Keratinocyte (primary cell): ENCODE measurements at regions not wholly inside any gene's neighbourhood (a gene's known extent, or its start where the extent isn't known, plus 50 kb on each side); places are given as distances from the start of the nearest gene placed in this dataset.

Experiments used
- DNase-seq: peaks from one replicate; pipeline ENCODE4 v3.0.0-alpha.2; 2011; ENCODE audit warnings: low read depth, missing footprints, low spot score
- FAIRE-seq: peaks from 2 replicates; lab custom pipeline; 2011; peaks lifted over from hg19 to GRCh38; lab: Jason Lieb, UNC
- H2AFZ ChIP-seq: 2 replicates; pipeline ENCODE4 v1.6.0; 2012; ENCODE audit warnings: low read length, control low read depth, inconsistent platforms; ENCODE audit not compliant: control insufficient read depth
- H3K27ac ChIP-seq: 2 replicates; pipeline ENCODE4 v1.5.1; 2011; ENCODE audit warnings: low read length; ENCODE audit not compliant: control insufficient read depth, insufficient read depth
- H3K27me3 ChIP-seq: 3 replicates; pipeline ENCODE4 v1.6.0; 2011; ENCODE audit warnings: low read length; ENCODE audit not compliant: control insufficient read depth, insufficient read depth; ENCODE audit errors: extremely low read depth
- H3K36me3 ChIP-seq, 2 experiments: 2 replicates in 1 of 2; 3 replicates in 1 of 2; pipeline ENCODE4 v1.5.1; 2011; ENCODE audit warnings: low read length in 2 of 2, mild to moderate bottlenecking in 1 of 2; ENCODE audit not compliant: control insufficient read depth in 2 of 2, insufficient read depth in 2 of 2; ENCODE audit errors: extremely low read depth in 1 of 2
- H3K4me1 ChIP-seq: 3 replicates; pipeline ENCODE4 v1.5.1; 2011; ENCODE audit warnings: low read length; ENCODE audit not compliant: control insufficient read depth, insufficient read depth; ENCODE audit errors: extremely low read depth
- H3K4me2 ChIP-seq: 3 replicates; pipeline ENCODE4 v1.6.0; 2011; ENCODE audit warnings: low read depth, low read length; ENCODE audit not compliant: control insufficient read depth, insufficient read depth; ENCODE audit errors: extremely low read depth
- H3K4me3 ChIP-seq, 3 experiments: fragments of 200-600 bp in 1 of 3; sonication (generic) in 1 of 3; 2 replicates in 2 of 3; 3 replicates in 1 of 3; pipeline ENCODE4 v1.5.1; 2011 to 2016; ENCODE audit warnings: low read length in 3 of 3, mild to moderate bottlenecking in 3 of 3, control low read depth in 2 of 3, inconsistent platforms in 1 of 3, low read depth in 1 of 3, mixed read lengths in 1 of 3, mixed run types in 1 of 3, moderate library complexity in 1 of 3; ENCODE audit not compliant: control insufficient read depth in 2 of 3, insufficient read depth in 2 of 3; ENCODE audit errors: extremely low read depth in 1 of 3
- H3K79me2 ChIP-seq: 2 replicates; pipeline ENCODE4 v1.6.0; 2012; ENCODE audit warnings: low read length; ENCODE audit not compliant: control insufficient read depth, insufficient read depth
- H3K9ac ChIP-seq: 3 replicates; pipeline ENCODE4 v1.6.0; 2011; ENCODE audit warnings: low read length; ENCODE audit not compliant: control insufficient read depth, insufficient read depth; ENCODE audit errors: extremely low read depth
- H3K9me1 ChIP-seq: 3 replicates; pipeline ENCODE4 v1.6.0; 2011; ENCODE audit warnings: low read length; ENCODE audit not compliant: control insufficient read depth, insufficient read depth; ENCODE audit errors: extremely low read depth
- H3K9me3 ChIP-seq: 2 replicates; pipeline ENCODE4 v1.5.1; 2012; ENCODE audit warnings: low read depth, low read length; ENCODE audit not compliant: control insufficient read depth
- H4K20me1 ChIP-seq: 3 replicates; pipeline ENCODE4 v1.6.0; 2011; ENCODE audit warnings: low read length; ENCODE audit not compliant: control insufficient read depth, insufficient read depth; ENCODE audit errors: extremely low read depth
- CTCF ChIP-seq, 3 experiments: IDR thresholded peaks in 1 of 3; conservative IDR thresholded peaks in 1 of 3; optimal IDR thresholded peaks in 1 of 3; 2 replicates in 2 of 3; 3 replicates in 1 of 3; pipeline versions ENCODE3 to v1.5.1; 2011; ENCODE audit warnings: low read length in 3 of 3, mild to moderate bottlenecking in 3 of 3, moderate library complexity in 2 of 3, control low read depth in 1 of 3, inconsistent platforms in 1 of 3; ENCODE audit not compliant: insufficient read depth in 2 of 3; ENCODE audit errors: extremely low read depth in 1 of 3
- EZH2 ChIP-seq: IDR thresholded peaks from one replicate; pipeline ENCODE4 v1.6.1; 2012; ENCODE audit warnings: inconsistent platforms, mild to moderate bottlenecking, low read length, moderate library complexity
- dilution Hi-C: fragments of 300-500 bp; cut with MboI; formaldehyde crosslinking; loops from one replicate; pipeline ENCODE4 v1.7.0; 2020; ENCODE audit warnings: low sequenced_read_pairs; ENCODE audit not compliant: extremely low pct_ligation_motif_present

GRCh38 chr1:226790545-226791181 lies 51.6 kb upstream of the ITPKB start:
- Histone ChIP-seq H3K27ac (no peak overlapping the region), H3K9ac (no peak overlapping the region), H3K4me3 (no peak overlapping the region), H3K27me3 (no peaks in the 10 kb centered on the region), H3K4me2 (no peak overlapping the region), H3K79me2 (no peaks in the 10 kb centered on the region), H3K4me1 (no peaks in the 10 kb centered on the region), H3K9me3 (no peaks in the 10 kb centered on the region), H4K20me1 (no peaks in the 10 kb centered on the region), H3K9me1 (no peaks in the 10 kb centered on the region), H2AFZ (no peak overlapping the region), H3K36me3 (no peaks in the 10 kb centered on the region)
- FAIRE-seq (no peak), DNase-seq (no peak)
- dilution Hi-C loops = no loop called here
- TF ChIP-seq EZH2 = no peak
- no peak for TF ChIP-seq CTCF (optimal IDR thresholded peaks at IDR 0.05 in 1 of 3, IDR thresholded peaks at IDR 0.05 in 1 of 3, conservative IDR thresholded peaks at IDR 0.05 in 1 of 3; ENCODE audit: extremely low read depth in 1 of 3, insufficient read depth in 2 of 3, low read length in 3 of 3)

DNA sequence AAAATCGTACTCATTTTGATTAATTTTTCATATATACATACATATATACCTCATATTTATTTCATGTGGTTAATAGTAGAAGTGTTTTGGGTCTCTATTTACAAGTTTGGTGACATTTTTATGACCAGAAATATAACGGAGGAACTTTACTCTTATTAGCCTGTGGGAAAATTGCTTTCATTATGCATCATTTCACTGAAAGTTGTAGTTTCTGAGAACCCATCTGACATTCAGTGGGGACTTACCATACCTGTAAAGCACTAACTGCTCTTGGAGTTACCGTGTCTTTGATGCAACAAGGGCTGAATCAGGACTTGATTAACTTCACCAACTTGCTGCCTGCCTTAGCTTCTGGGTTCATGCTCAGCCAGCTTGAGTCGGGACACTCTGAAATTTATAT lies 49.9 kb upstream of the ITPKB start:
- Histone ChIP-seq H3K9me1 (no peaks in the 10 kb centered on the region), H3K27ac (no peak overlapping the region), H3K4me3 (no peak overlapping the region), H2AFZ (no peak overlapping the region), H3K36me3 (no peaks in the 10 kb centered on the region), H3K4me2 (no peak overlapping the region), H3K9me3 (no peaks in the 10 kb centered on the region), H3K4me1 (no peaks in the 10 kb centered on the region), H4K20me1 (no peaks in the 10 kb centered on the region), H3K27me3 (no peaks in the 10 kb centered on the region), H3K79me2 (no peaks in the 10 kb centered on the region), H3K9ac (no peak overlapping the region)
- dilution Hi-C loops = no loop called here
- TF ChIP-seq CTCF (optimal IDR thresholded peaks at IDR 0.05 in 1 of 3, IDR thresholded peaks at IDR 0.05 in 1 of 3, conservative IDR thresholded peaks at IDR 0.05 in 1 of 3; ENCODE audit: extremely low read depth in 1 of 3, insufficient read depth in 2 of 3, low read length in 3 of 3) (no peak), EZH2 (no peak)
- no peak for FAIRE-seq
- DNase-seq = no peak
